B cell (primary cell): ENCODE measurements at regions not wholly inside any gene's neighbourhood (a gene's known extent, or its start where the extent isn't known, plus 50 kb on each side); places are given as distances from the start of the nearest gene placed in this dataset.

Experiments
- ATAC-seq: fragments of 200-7000 bp; cut with Tn5 transposase; one replicate; pipeline ENCODE4 v1.10.0; 2021; ENCODE audit warnings: low read depth, mild to moderate bottlenecking, moderate number of reproducible peaks, moderate library complexity
- CTCF ChIA-PET: fragments of 350-600 bp; sonication (Branson Sonifier 250); formaldehyde crosslinking; loops from one replicate; lab custom pipeline; 2021; ENCODE audit warnings: antibody characterized with exemption, inconsistent platforms; lab: Charles Lee
- POLR2A ChIA-PET: fragments of 350-600 bp; sonication (Branson Sonifier 250); formaldehyde crosslinking; loops from one replicate; lab custom pipeline; 2021; ENCODE audit warnings: antibody characterized with exemption; lab: Charles Lee
- DNase-seq: peaks from one replicate; pipeline ENCODE4 v3.0.0; 2013
- H2AFZ ChIP-seq: 2 replicates; pipeline ENCODE4 v1.6.1; 2012; ENCODE audit warnings: mild to moderate bottlenecking, low read depth, low read length; ENCODE audit not compliant: insufficient read depth, poor library complexity, severe bottlenecking
- H3K27ac ChIP-seq, 2 donors: 1 replicate in 1 of 2; 2 replicates in 1 of 2; pipeline ENCODE4 v1.5.1; 2012 to 2013; ENCODE audit warnings: low read length in 2 of 2, mild to moderate bottlenecking in 2 of 2, moderate library complexity in 1 of 2
- H3K27me3 ChIP-seq, 4 experiments: fragments of 200-600 bp in 1 of 4; sonication (generic) in 1 of 4; replicated peaks in 1 of 4; 1 replicate in 2 of 4; 2 replicates in 2 of 4; pipeline versions ENCODE4 v1.6.1 to v1.7.0; 2013 to 2016; ENCODE audit warnings: low read length in 3 of 4, mild to moderate bottlenecking in 2 of 4, mixed read lengths in 1 of 4, moderate library complexity in 1 of 4; ENCODE audit not compliant: insufficient read depth in 4 of 4, control insufficient read depth in 3 of 4; ENCODE audit errors: control extremely low read depth in 1 of 4
- H3K36me3 ChIP-seq, 2 experiments: replicated peaks in 1 of 2; 1 replicate in 1 of 2; 2 replicates in 1 of 2; pipeline versions ENCODE4 v1.6.1 to v1.7.1; 2013; ENCODE audit warnings: low read length in 1 of 2; ENCODE audit not compliant: insufficient read depth in 2 of 2, control insufficient read depth in 1 of 2; ENCODE audit errors: control extremely low read depth in 1 of 2, extremely low read depth in 1 of 2
- H3K4me1 ChIP-seq, 2 donors: fragments of 200-600 bp in 1 of 2; sonication (generic) in 1 of 2; 1 replicate in 1 of 2; 2 replicates in 1 of 2; pipeline versions ENCODE4 v1.5.1 to v1.6.1; 2013 to 2017; ENCODE audit warnings: low read length in 2 of 2; ENCODE audit not compliant: control insufficient read depth in 2 of 2, insufficient read depth in 2 of 2
- H3K4me2 ChIP-seq: replicated peaks from 2 replicates; pipeline ENCODE3; 2012; ENCODE audit warnings: mild to moderate bottlenecking, low read depth, low read length; ENCODE audit not compliant: poor library complexity, severe bottlenecking
- H3K4me3 ChIP-seq, 5 experiments: fragments of 200-600 bp in 1 of 5; sonication (generic) in 1 of 5; 1 replicate in 3 of 5; 2 replicates in 2 of 5; pipeline versions ENCODE4 v1.5.1 to v1.7.0; 2011 to 2016; ENCODE audit warnings: low read length in 4 of 5, mild to moderate bottlenecking in 4 of 5, low read depth in 2 of 5, control low read depth in 1 of 5, moderate library complexity in 1 of 5; ENCODE audit not compliant: insufficient read depth in 1 of 5; ENCODE audit errors: control extremely low read depth in 1 of 5, extremely low read depth in 1 of 5
- H3K79me2 ChIP-seq: fragments of 200-600 bp; sonication (generic); one replicate; pipeline ENCODE4 v1.6.0; 2016; ENCODE audit warnings: low read length; ENCODE audit not compliant: control insufficient read depth, insufficient read depth
- H3K9ac ChIP-seq: fragments of 200-600 bp; sonication (generic); 2 replicates; pipeline ENCODE4 v1.6.1; 2017; ENCODE audit warnings: mild to moderate bottlenecking, low read length, moderate library complexity
- H3K9me3 ChIP-seq, 3 donors: one replicate each; pipeline versions ENCODE4 v1.6.1 to v1.7.1; 2013; ENCODE audit warnings: low read length in 2 of 3; ENCODE audit not compliant: control insufficient read depth in 2 of 3, insufficient read depth in 1 of 3; ENCODE audit errors: control extremely low read depth in 1 of 3
- H4K20me1 ChIP-seq: 2 replicates; pipeline ENCODE4 v1.6.0; 2012; ENCODE audit warnings: mild to moderate bottlenecking, low read length; ENCODE audit not compliant: insufficient read depth, control insufficient read depth, poor library complexity, severe bottlenecking
- H3K27ac Mint-ChIP-seq: one replicate; pipeline ENCODE4 v1.8.0; 2021; ENCODE audit warnings: mixed read lengths
- H3K27me3 Mint-ChIP-seq: one replicate; pipeline ENCODE4 v1.8.0; 2021; ENCODE audit warnings: mixed read lengths
- H3K4me1 Mint-ChIP-seq: one replicate; pipeline ENCODE4 v1.8.0; 2021; ENCODE audit warnings: mixed read lengths
- H3K4me3 Mint-ChIP-seq: one replicate; pipeline ENCODE4 v1.8.0; 2021; ENCODE audit warnings: mixed read lengths
- H3K9me3 Mint-ChIP-seq: one replicate; pipeline ENCODE4 v1.8.0; 2022; ENCODE audit warnings: mixed read lengths; ENCODE audit not compliant: insufficient read depth
- EZH2 ChIP-seq: IDR thresholded peaks from 2 replicates; pipeline ENCODE4 v1.6.1; 2012; ENCODE audit warnings: borderline replicate concordance, low read depth, mild to moderate bottlenecking, moderate library complexity, low read length; ENCODE audit not compliant: insufficient read depth, poor library complexity, severe bottlenecking
- WGBS: methylation state at CpG from one replicate; pipeline ENCODE4 v1.1.5; 2013; ENCODE audit warnings: missing lambda C conversion rate; ENCODE audit not compliant: insufficient coverage; 5-methylcytosine and 5-hydroxymethylcytosine counted together
- intact Hi-C: fragments of 100-400 bp; cut with micrococcal nuclease; formaldehyde crosslinking; loops from one replicate; pipeline ENCODE4 v1.10.0; 2022
- TF ChIP-seq, protein P1 (sequence below): fragments of 200-600 bp; IDR thresholded peaks from one replicate; pipeline ENCODE4 v1.8.0; 2022; ENCODE audit warnings: antibody characterized with exemption, mild to moderate bottlenecking

GRCh38 chr16:51321251-51321650 lies 170.2 kb upstream of the SALL1 start:
- no peak overlapping the region for H3K4me3 ChIP-seq
- no peaks in the 10 kb centered on the region for H3K36me3 ChIP-seq
- Mint-ChIP-seq H3K4me3 (no peak overlapping the region), H3K9me3 (no peaks in the 10 kb centered on the region), H3K27me3 (no peaks in the 10 kb centered on the region), H3K4me1 (no peaks in the 10 kb centered on the region), H3K27ac (no peak overlapping the region)
- H3K9me3 ChIP-seq, result peaks cover 0 to 2% (median 0%) of the 10 kb centered on the region in 3 donors
- no peaks in the 10 kb centered on the region for H3K79me2 ChIP-seq
- H3K27ac ChIP-seq, result no peak overlapping the region
- TF ChIP-seq, protein P1, sequence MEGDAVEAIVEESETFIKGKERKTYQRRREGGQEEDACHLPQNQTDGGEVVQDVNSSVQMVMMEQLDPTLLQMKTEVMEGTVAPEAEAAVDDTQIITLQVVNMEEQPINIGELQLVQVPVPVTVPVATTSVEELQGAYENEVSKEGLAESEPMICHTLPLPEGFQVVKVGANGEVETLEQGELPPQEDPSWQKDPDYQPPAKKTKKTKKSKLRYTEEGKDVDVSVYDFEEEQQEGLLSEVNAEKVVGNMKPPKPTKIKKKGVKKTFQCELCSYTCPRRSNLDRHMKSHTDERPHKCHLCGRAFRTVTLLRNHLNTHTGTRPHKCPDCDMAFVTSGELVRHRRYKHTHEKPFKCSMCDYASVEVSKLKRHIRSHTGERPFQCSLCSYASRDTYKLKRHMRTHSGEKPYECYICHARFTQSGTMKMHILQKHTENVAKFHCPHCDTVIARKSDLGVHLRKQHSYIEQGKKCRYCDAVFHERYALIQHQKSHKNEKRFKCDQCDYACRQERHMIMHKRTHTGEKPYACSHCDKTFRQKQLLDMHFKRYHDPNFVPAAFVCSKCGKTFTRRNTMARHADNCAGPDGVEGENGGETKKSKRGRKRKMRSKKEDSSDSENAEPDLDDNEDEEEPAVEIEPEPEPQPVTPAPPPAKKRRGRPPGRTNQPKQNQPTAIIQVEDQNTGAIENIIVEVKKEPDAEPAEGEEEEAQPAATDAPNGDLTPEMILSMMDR, result no peak
- TF ChIP-seq EZH2, result no peak
- intact Hi-C loops, result no loop called here
- H3K9ac ChIP-seq, result no peak overlapping the region
- CTCF ChIA-PET, result no interaction called here
- H2AFZ ChIP-seq, result no peak overlapping the region
- DNase-seq (no peak), ATAC-seq (no peak)
- no peaks in the 10 kb centered on the region for H4K20me1 ChIP-seq
- 68% methylated on average over 4 of the region's 5 CpGs for WGBS
- H3K4me1 ChIP-seq, result no peaks in the 10 kb centered on the region
- no peak overlapping the region for H3K4me2 ChIP-seq
- POLR2A ChIA-PET, result no interaction called here
- H3K27me3 ChIP-seq, result no peaks in the 10 kb centered on the region

- Histone ChIP-seq H3K27ac (no peak overlapping the region), H3K9me3 (no peaks in the 10 kb centered on the region), H3K4me1 (no peaks in the 10 kb centered on the region), H3K4me3 (no peak overlapping the region), H3K36me3 (no peaks in the 10 kb centered on the region), H3K27me3 (no peaks in the 10 kb centered on the region), H3K79me2 (no peaks in the 10 kb centered on the region), H2AFZ (no peak overlapping the region), H4K20me1 (no peaks in the 10 kb centered on the region), H3K4me2 (no peak overlapping the region), H3K9ac (no peak overlapping the region)
- Mint-ChIP-seq H3K9me3 (peaks cover 5% of the 10 kb centered on the region), H3K27me3 (no peaks in the 10 kb centered on the region), H3K4me1 (no peaks in the 10 kb centered on the region), H3K27ac (no peak overlapping the region), H3K4me3 (no peak overlapping the region)
- intact Hi-C loops, result no loop called here
- DNase-seq (no peak), ATAC-seq (no peak)
- no peak for TF ChIP-seq EZH2
- TF ChIP-seq, protein P1, result no peak
- ChIA-PET POLR2A (no interaction called here), CTCF (no interaction called here)
Measured at GRCh38 chr16:51317575-51317974, 166.5 kb upstream of the SALL1 start.
